ENCODE measurements at regions not wholly inside any gene's neighbourhood (a gene's known extent, or its start where the extent isn't known, plus 50 kb on each side); places are given as distances from the start of the nearest gene placed in this dataset.

GRCh38 chr5:4100739-4101138 is 505.1 kb downstream of the IRX1 start:
- H3K4me3 ChIP-seq (ENCODE audit: low read depth, low read length) = no peak overlapping the region
- no peak for TF ChIP-seq CTCF (IDR thresholded peaks at IDR 0.05; ENCODE audit: control insufficient read depth, extremely low read depth, insufficient read depth)
- no peak for DNase-seq (ENCODE audit: low read depth)

- H3K4me3 ChIP-seq (ENCODE audit: low read depth, low read length) = no peak overlapping the region
- DNase-seq (ENCODE audit: low read depth) = no peak
- no peak for TF ChIP-seq CTCF (IDR thresholded peaks at IDR 0.05; ENCODE audit: control insufficient read depth, extremely low read depth, insufficient read depth)
Measured at GRCh38 chr5:4101189-4101588, 505.6 kb downstream of the IRX1 start.

- no peak for DNase-seq (ENCODE audit: low read depth)
- TF ChIP-seq CTCF (IDR thresholded peaks at IDR 0.05; ENCODE audit: control insufficient read depth, extremely low read depth, insufficient read depth) = no peak
- H3K4me3 ChIP-seq (ENCODE audit: low read depth, low read length) = no peak overlapping the region
Measured at GRCh38 chr5:4104831-4105597, 509.4 kb downstream of the IRX1 start.

GRCh38 chr5:4108690-4109089 is 513.1 kb downstream of the IRX1 start:
- no peak overlapping the region for H3K4me3 ChIP-seq (ENCODE audit: low read depth, low read length)
- DNase-seq (ENCODE audit: low read depth) = no peak
- TF ChIP-seq CTCF (IDR thresholded peaks at IDR 0.05; ENCODE audit: control insufficient read depth, extremely low read depth, insufficient read depth) = no peak

GRCh38 chr5:4113426-4113825 is 517.8 kb downstream of the IRX1 start:
- TF ChIP-seq CTCF (IDR thresholded peaks at IDR 0.05; ENCODE audit: control insufficient read depth, extremely low read depth, insufficient read depth) = no peak
- H3K4me3 ChIP-seq (ENCODE audit: low read depth, low read length) = no peak overlapping the region
- no peak for DNase-seq (ENCODE audit: low read depth)

- DNase-seq (ENCODE audit: low read depth) = no peak
- no peak overlapping the region for H3K4me3 ChIP-seq (ENCODE audit: low read depth, low read length)
- no peak for TF ChIP-seq CTCF (IDR thresholded peaks at IDR 0.05; ENCODE audit: control insufficient read depth, extremely low read depth, insufficient read depth)
Measured at GRCh38 chr5:4113905-4114304, 518.3 kb downstream of the IRX1 start.

GRCh38 chr5:4114452-4114851 is 518.8 kb downstream of the IRX1 start:
- no peak for DNase-seq (ENCODE audit: low read depth)
- TF ChIP-seq CTCF (IDR thresholded peaks at IDR 0.05; ENCODE audit: control insufficient read depth, extremely low read depth, insufficient read depth) = no peak
- H3K4me3 ChIP-seq (ENCODE audit: low read depth, low read length) = no peak overlapping the region

Data from LNCaP clone FGC (cell line).